Ovary (tissue), 7 donors: ENCODE measurements at regions not wholly inside any gene's neighbourhood (a gene's known extent, or its start where the extent isn't known, plus 50 kb on each side); places are given as distances from the start of the nearest gene placed in this dataset.

Experiments used
- DNase-seq, 5 donors: peaks; one replicate each; pipeline ENCODE4 v3.0.0-alpha.2; 2019 to 2020
- H3K27ac ChIP-seq, 2 donors: fragments of 200-600 bp; one replicate each; pipeline versions ENCODE4 v1.5.1 to v1.8.0; 2019 to 2022
- H3K27me3 ChIP-seq: fragments of 200-600 bp; one replicate; pipeline ENCODE4 v1.8.0; 2022
- H3K36me3 ChIP-seq: fragments of 200-600 bp; sonication (generic); one replicate; pipeline ENCODE4 v1.5.1; 2019
- H3K4me1 ChIP-seq: one replicate; pipeline ENCODE4 v1.8.1; 2013; ENCODE audit warnings: mild to moderate bottlenecking, moderate library complexity; ENCODE audit not compliant: insufficient read depth
- H3K4me3 ChIP-seq: fragments of 200-600 bp; sonication (generic); one replicate; pipeline ENCODE4 v1.5.1; 2017
- H3K9me3 ChIP-seq, 2 donors: fragments of 200-600 bp in 1 of 2; sonication (generic) in 1 of 2; one replicate each; pipeline versions ENCODE4 v1.5.1 to v1.8.1; 2013 to 2019; ENCODE audit warnings: mild to moderate bottlenecking in 1 of 2, moderate library complexity in 1 of 2
- EP300 ChIP-seq: sonication (generic); formaldehyde crosslinking; IDR thresholded peaks from one replicate; pipeline ENCODE4 v1.6.1; 2017; ENCODE audit warnings: antibody characterized with exemption
- POLR2A ChIP-seq: fragments of 450-650 bp; IDR thresholded peaks from one replicate; pipeline ENCODE4 v1.6.1; 2017; ENCODE audit warnings: antibody characterized with exemption, mild to moderate bottlenecking, moderate library complexity
- WGBS, 3 donors: extraction: QIAGEN DNeasy Blood & Tissue Kit in 1 of 3; methylation state at CpG; one replicate each; pipeline versions ENCODE4 v1.1.5 to v1.1.7; 2013 to 2017; 5-methylcytosine and 5-hydroxymethylcytosine counted together
- intact Hi-C, 4 donors: fragments of 100-400 bp; cut with DNase I; formaldehyde crosslinking; loops; one replicate each; pipeline versions ENCODE4 v1.11.0 to v1.15.1; 2022 to 2023
- TF ChIP-seq, protein P1 (sequence below), 3 donors: fragments of 450-650 bp in 2 of 3; fragments of 200-600 bp in 1 of 3; IDR thresholded peaks; one replicate each; pipeline versions ENCODE4 v1.5.1 to v1.8.0; 2016 to 2022; ENCODE audit warnings: antibody characterized with exemption in 3 of 3, mild to moderate bottlenecking in 1 of 3
- donor health status: DM: no; HTN: no; CAD: no; lungs with moderate emphysema.
- donor health status: DM: no; HTN: no; CAD: no.
- donor health status: Bipolar disorder and iron deficiency.
- donor health status: DM: no; HTN: no; CAD: no.
- donor health status: DM: yes; HTN: yes; CAD: no.

DNA sequence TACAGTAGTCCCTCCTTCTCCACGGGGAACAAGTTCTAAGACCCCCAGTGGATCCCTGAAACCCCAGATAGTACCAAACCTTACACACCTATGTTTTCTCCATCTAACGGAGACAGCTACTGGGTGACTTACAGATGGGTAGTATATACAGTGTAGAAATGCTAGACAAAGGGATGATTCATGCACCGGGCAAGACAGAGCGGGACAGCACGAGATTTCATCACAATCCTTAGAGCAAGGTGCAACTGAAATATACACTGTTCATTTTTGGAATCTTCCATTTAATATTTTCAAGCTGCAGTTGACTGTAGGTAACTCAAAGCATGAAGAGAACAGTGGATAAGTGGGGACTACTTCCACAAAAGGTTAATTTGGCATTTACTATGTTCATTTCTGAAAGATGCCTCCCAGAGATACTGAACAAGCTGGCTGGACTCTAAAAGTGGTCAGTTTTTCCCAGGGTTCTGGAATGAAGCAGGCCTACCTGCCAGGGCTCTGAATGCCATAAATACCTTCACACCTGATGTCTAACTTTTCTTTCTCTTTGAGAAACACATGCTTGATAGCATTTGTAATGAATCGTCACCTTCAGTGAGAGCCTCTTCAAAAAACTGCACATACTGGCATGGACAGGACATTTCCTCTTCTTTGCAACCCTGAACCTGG is 127.7 kb upstream of the FOXN3 start:
- no peak overlapping the region for H3K27ac ChIP-seq
- peaks cover 7% of the 10 kb centered on the region for H3K4me1 ChIP-seq
- 94 to 98% (median 95%) methylated on average over 6 of the region's 6 CpGs for WGBS, 3 donors
- intact Hi-C loops: loop anchor here in 2 of 4 donors (2.0 to 10.0 kb wide), 2 partner anchors 16 to 120 kb away; no protein-coding TSS in a partner anchor
- H3K36me3 ChIP-seq: no peaks in the 10 kb centered on the region
- H3K27me3 ChIP-seq: no peaks in the 10 kb centered on the region
- no peaks in the 10 kb centered on the region for H3K9me3 ChIP-seq
- no peak overlapping the region for H3K4me3 ChIP-seq
- TF ChIP-seq POLR2A (no peak), EP300 (no peak)
- TF ChIP-seq, protein P1, sequence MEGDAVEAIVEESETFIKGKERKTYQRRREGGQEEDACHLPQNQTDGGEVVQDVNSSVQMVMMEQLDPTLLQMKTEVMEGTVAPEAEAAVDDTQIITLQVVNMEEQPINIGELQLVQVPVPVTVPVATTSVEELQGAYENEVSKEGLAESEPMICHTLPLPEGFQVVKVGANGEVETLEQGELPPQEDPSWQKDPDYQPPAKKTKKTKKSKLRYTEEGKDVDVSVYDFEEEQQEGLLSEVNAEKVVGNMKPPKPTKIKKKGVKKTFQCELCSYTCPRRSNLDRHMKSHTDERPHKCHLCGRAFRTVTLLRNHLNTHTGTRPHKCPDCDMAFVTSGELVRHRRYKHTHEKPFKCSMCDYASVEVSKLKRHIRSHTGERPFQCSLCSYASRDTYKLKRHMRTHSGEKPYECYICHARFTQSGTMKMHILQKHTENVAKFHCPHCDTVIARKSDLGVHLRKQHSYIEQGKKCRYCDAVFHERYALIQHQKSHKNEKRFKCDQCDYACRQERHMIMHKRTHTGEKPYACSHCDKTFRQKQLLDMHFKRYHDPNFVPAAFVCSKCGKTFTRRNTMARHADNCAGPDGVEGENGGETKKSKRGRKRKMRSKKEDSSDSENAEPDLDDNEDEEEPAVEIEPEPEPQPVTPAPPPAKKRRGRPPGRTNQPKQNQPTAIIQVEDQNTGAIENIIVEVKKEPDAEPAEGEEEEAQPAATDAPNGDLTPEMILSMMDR (IDR thresholded peaks at IDR 0.05): no peak
- no peak for DNase-seq

DNA sequence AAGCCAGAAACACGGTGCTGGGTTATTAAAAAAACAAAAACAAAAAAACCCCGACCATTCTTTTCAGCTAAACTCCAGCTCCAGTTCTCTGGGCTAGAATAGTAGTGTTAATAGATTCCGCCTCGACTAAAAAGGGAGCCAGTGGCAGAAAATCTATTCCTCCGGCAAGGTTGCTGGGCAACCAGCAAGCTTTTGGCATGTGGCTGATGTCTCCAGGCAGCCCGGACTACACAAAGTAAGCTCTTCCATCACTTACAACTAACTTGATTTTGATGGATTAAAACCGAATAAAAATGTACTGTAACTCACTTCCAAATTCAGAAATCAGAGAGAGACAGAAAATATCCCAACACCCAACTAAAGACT is 126.4 kb upstream of the FOXN3 start:
- intact Hi-C loops: loop anchor here in 1 of 4 donors (10.0 kb wide), 1 partner anchor 119 kb away; no protein-coding TSS in a partner anchor
- Histone ChIP-seq H3K9me3 (no peaks in the 10 kb centered on the region), H3K27ac (no peak overlapping the region), H3K36me3 (no peaks in the 10 kb centered on the region), H3K4me3 (no peak overlapping the region), H3K4me1 (peaks cover 5% of the 10 kb centered on the region), H3K27me3 (no peaks in the 10 kb centered on the region)
- WGBS, 3 donors: 16 to 20% (median 19%) methylated on average over 7 of the region's 7 CpGs
- TF ChIP-seq, protein P1 (IDR thresholded peaks at IDR 0.05): no peak
- TF ChIP-seq EP300: no peak
- TF ChIP-seq POLR2A: no peak
- peak; percentile 27 to 50 (median 38) for DNase-seq

DNA sequence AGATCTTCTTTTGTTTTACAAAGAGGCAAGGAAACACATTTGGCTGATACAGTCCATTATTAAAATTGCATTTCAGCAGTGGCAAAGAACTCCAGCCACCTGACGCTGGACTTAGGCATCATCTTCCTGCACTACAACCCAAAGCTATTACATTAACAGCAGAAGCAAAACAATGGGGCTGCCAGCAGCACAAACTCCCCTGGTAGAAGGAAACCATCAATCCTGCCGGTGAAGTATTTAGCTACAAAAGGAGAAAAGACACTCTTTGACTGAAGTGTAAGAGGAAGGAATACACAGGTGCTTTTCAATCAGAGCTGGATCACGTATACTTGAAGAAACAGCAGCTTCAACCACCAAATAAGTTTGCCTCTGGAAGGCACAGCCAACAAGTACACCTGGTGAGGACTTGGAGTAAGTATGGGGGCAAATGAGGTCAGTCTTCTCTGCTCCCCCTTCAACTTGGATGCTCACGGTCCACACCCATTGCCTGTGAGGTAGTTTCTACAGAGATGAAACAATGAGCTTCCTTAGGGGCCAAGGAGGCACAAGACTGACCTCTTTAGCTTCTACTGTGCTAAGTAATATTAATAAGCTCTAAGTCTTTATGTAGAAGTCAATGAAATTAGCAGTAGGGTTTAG is 125.9 kb upstream of the FOXN3 start:
- Histone ChIP-seq H3K9me3 (no peaks in the 10 kb centered on the region), H3K36me3 (no peaks in the 10 kb centered on the region), H3K27ac (no peak overlapping the region), H3K27me3 (no peaks in the 10 kb centered on the region), H3K4me1 (peaks cover 5% of the 10 kb centered on the region), H3K4me3 (no peak overlapping the region)
- DNase-seq: no peak
- 47 to 58% (median 48%) methylated on average over 4 of the region's 4 CpGs for WGBS, 3 donors
- TF ChIP-seq, protein P1 (IDR thresholded peaks at IDR 0.05): no peak
- no peak for TF ChIP-seq EP300
- no peak for TF ChIP-seq POLR2A
- intact Hi-C loops: loop anchor here in 1 of 4 donors (10.0 kb wide), 1 partner anchor 118 kb away; no protein-coding TSS in a partner anchor

DNA sequence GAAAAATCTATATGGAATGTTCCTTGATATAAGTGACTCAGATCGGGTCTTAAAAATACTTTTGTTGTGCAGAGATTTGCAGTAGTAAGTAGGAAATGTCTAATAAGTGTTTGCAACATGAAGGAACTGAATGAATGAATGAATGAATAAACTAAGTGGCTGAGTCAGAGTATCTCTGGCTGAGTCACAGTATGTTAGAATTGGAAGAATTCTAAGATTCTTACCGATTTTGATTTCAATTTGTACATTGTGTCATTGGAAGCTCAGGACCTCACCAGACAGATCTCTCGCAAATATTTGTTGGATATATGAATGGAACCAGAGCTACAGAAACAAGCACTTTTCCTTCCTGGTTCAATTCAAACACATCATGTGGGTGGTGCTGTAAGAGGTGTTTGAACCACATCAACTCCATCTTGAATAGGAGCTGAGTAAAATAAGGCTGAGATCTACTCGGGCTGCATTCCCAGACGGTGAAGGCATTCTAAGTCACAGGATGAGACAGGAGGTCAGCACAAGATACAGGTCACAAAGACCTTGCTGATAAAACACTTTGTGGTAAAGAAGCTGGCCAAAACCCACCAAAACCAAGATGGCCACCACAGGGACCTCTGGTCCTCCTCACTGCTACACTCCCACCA is 123.9 kb upstream of the FOXN3 start:
- Histone ChIP-seq H3K27ac (no peak overlapping the region), H3K27me3 (no peaks in the 10 kb centered on the region), H3K9me3 (no peaks in the 10 kb centered on the region), H3K36me3 (no peaks in the 10 kb centered on the region), H3K4me3 (no peak overlapping the region), H3K4me1 (peaks cover 5% of the 10 kb centered on the region)
- no peak for TF ChIP-seq POLR2A
- TF ChIP-seq, protein P1 (IDR thresholded peaks at IDR 0.05): no peak
- TF ChIP-seq EP300: no peak
- intact Hi-C loops: loop anchor here in 1 of 4 donors (10.0 kb wide), 1 partner anchor 116 kb away; no protein-coding TSS in a partner anchor
- WGBS, 3 donors: 56 to 58% (median 58%) methylated on average over 5 of the region's 5 CpGs
- DNase-seq: no peak
